Subcutaneous abdominal adipose tissue (tissue), 5 donors: ENCODE measurements at regions not wholly inside any gene's neighbourhood (a gene's known extent, or its start where the extent isn't known, plus 50 kb on each side); places are given as distances from the start of the nearest gene placed in this dataset.

Source experiments
- H3K27ac ChIP-seq: one replicate; pipeline ENCODE4 v1.7.0; 2013; ENCODE audit warnings: low read depth, mild to moderate bottlenecking, inconsistent platforms, low read length, moderate library complexity
- H3K27me3 ChIP-seq, 5 donors: one replicate each; pipeline ENCODE4 v1.7.0; 2013; ENCODE audit warnings: low read length in 5 of 5, inconsistent platforms in 1 of 5; ENCODE audit not compliant: control insufficient read depth in 5 of 5, insufficient read depth in 4 of 5
- H3K36me3 ChIP-seq, 5 donors: one replicate each; pipeline ENCODE4 v1.7.0; 2013; ENCODE audit warnings: low read length in 5 of 5; ENCODE audit not compliant: control insufficient read depth in 5 of 5, insufficient read depth in 5 of 5
- H3K4me1 ChIP-seq, 5 donors: one replicate each; pipeline ENCODE4 v1.7.0; 2013; ENCODE audit warnings: low read length in 5 of 5, mild to moderate bottlenecking in 3 of 5, moderate library complexity in 1 of 5; ENCODE audit not compliant: control insufficient read depth in 5 of 5, insufficient read depth in 5 of 5
- H3K4me3 ChIP-seq, 5 donors: one replicate each; pipeline ENCODE4 v1.7.0; 2013; ENCODE audit warnings: low read length in 5 of 5, low read depth in 1 of 5
- H3K9ac ChIP-seq, 5 donors: one replicate each; pipeline ENCODE4 v1.7.0; 2013; ENCODE audit warnings: low read length in 5 of 5, mild to moderate bottlenecking in 4 of 5, moderate library complexity in 3 of 5
- H3K9me3 ChIP-seq, 5 donors: one replicate each; pipeline ENCODE4 v1.7.0; 2013; ENCODE audit warnings: low read length in 5 of 5; ENCODE audit not compliant: control insufficient read depth in 5 of 5
- donor health status: healthy.
- donor health status: healthy.
- donor health status: healthy.
- donor health status: healthy.
- donor health status: healthy.

GRCh38 chr6:17182961-17183360 lies 81.1 kb downstream of the STMND1 start:
- H3K4me3 ChIP-seq = no peak overlapping the region
- no peak overlapping the region for H3K27ac ChIP-seq
- H3K36me3 ChIP-seq = no peaks in the 10 kb centered on the region
- H3K9ac ChIP-seq = no peak overlapping the region
- H3K4me1 ChIP-seq = no peaks in the 10 kb centered on the region
- H3K9me3 ChIP-seq = no peaks in the 10 kb centered on the region
- H3K27me3 ChIP-seq = no peaks in the 10 kb centered on the region

GRCh38 chr6:17186925-17187324 lies 85.1 kb downstream of the STMND1 start:
- Histone ChIP-seq H3K4me3 (no peak overlapping the region), H3K4me1 (no peaks in the 10 kb centered on the region), H3K27me3 (no peaks in the 10 kb centered on the region), H3K27ac (no peak overlapping the region), H3K9me3 (no peaks in the 10 kb centered on the region), H3K9ac (no peak overlapping the region), H3K36me3 (no peaks in the 10 kb centered on the region)

- no peak overlapping the region for H3K9ac ChIP-seq
- H3K9me3 ChIP-seq = no peaks in the 10 kb centered on the region
- peak overlapping the region in 1 of 5 donors; percentile 1 for H3K4me3 ChIP-seq
- peak overlapping the region; percentile 92 for H3K27ac ChIP-seq
- H3K27me3 ChIP-seq = no peaks in the 10 kb centered on the region
- peaks cover 0 to 21% (median 10%) of the 10 kb centered on the region in 5 donors for H3K4me1 ChIP-seq
- no peaks in the 10 kb centered on the region for H3K36me3 ChIP-seq
These were observed 87.9 kb upstream of the RBM24 start for GRCh38 chr6:17193106-17193775.

GRCh38 chr6:17197607-17198006 lies 83.6 kb upstream of the RBM24 start:
- no peaks in the 10 kb centered on the region for H3K27me3 ChIP-seq
- no peaks in the 10 kb centered on the region for H3K36me3 ChIP-seq

GRCh38 chr6:17200395-17200794 lies 80.8 kb upstream of the RBM24 start:
- Histone ChIP-seq H3K9ac (no peak overlapping the region), H3K4me3 (no peak overlapping the region), H3K4me1 (peaks cover 0 to 2% (median 0%) of the 10 kb centered on the region in 5 donors), H3K9me3 (peaks cover 0 to 5% (median 0%) of the 10 kb centered on the region in 5 donors), H3K27me3 (no peaks in the 10 kb centered on the region), H3K27ac (no peak overlapping the region), H3K36me3 (no peaks in the 10 kb centered on the region)

More at GRCh38 chr6:17197607-17198006, 83.6 kb upstream of the RBM24 start:
- Histone ChIP-seq H3K9me3 (peaks cover 0 to 5% (median 0%) of the 10 kb centered on the region in 5 donors), H3K27ac (peak overlapping the region; percentile 39), H3K4me3 (no peak overlapping the region), H3K4me1 (peaks cover 0 to 21% (median 10%) of the 10 kb centered on the region in 5 donors), H3K9ac (no peak overlapping the region)

- H3K9me3 ChIP-seq = peaks cover 0 to 11% (median 0%) of the 10 kb centered on the region in 5 donors
- H3K9ac ChIP-seq = no peak overlapping the region
- peaks cover 0 to 2% (median 0%) of the 10 kb centered on the region in 5 donors for H3K4me1 ChIP-seq
- no peak overlapping the region for H3K27ac ChIP-seq
- H3K27me3 ChIP-seq = no peaks in the 10 kb centered on the region
- no peak overlapping the region for H3K4me3 ChIP-seq
- H3K36me3 ChIP-seq = no peaks in the 10 kb centered on the region
These were observed 78.6 kb upstream of the RBM24 start for GRCh38 chr6:17202526-17202925.

GRCh38 chr6:17204533-17204932 lies 76.6 kb upstream of the RBM24 start:
- Histone ChIP-seq H3K36me3 (no peaks in the 10 kb centered on the region), H3K27ac (no peak overlapping the region), H3K9me3 (peaks cover 0 to 11% (median 0%) of the 10 kb centered on the region in 5 donors)

GRCh38 chr6:17206566-17207072 lies 74.5 kb upstream of the RBM24 start:
- H3K27ac ChIP-seq = no peak overlapping the region
- H3K27me3 ChIP-seq = no peaks in the 10 kb centered on the region
- no peak overlapping the region for H3K9ac ChIP-seq
- H3K4me1 ChIP-seq = peaks cover 0 to 6% (median 0%) of the 10 kb centered on the region in 5 donors
- H3K9me3 ChIP-seq = peaks cover 0 to 6% (median 0%) of the 10 kb centered on the region in 5 donors
- no peaks in the 10 kb centered on the region for H3K36me3 ChIP-seq
- H3K4me3 ChIP-seq = no peak overlapping the region

More at GRCh38 chr6:17204533-17204932, 76.6 kb upstream of the RBM24 start:
- Histone ChIP-seq H3K4me3 (no peak overlapping the region), H3K27me3 (no peaks in the 10 kb centered on the region), H3K9ac (no peak overlapping the region), H3K4me1 (no peaks in the 10 kb centered on the region)

- peaks cover 0 to 6% (median 0%) of the 10 kb centered on the region in 5 donors for H3K4me1 ChIP-seq
- H3K9me3 ChIP-seq = peaks cover 0 to 6% (median 0%) of the 10 kb centered on the region in 5 donors
- no peak overlapping the region for H3K9ac ChIP-seq
- no peak overlapping the region for H3K4me3 ChIP-seq
- no peaks in the 10 kb centered on the region for H3K27me3 ChIP-seq
- no peak overlapping the region for H3K27ac ChIP-seq
- no peaks in the 10 kb centered on the region for H3K36me3 ChIP-seq
These were observed 73.9 kb upstream of the RBM24 start for GRCh38 chr6:17207281-17207680.

GRCh38 chr6:17210683-17211082 lies 70.5 kb upstream of the RBM24 start:
- H3K36me3 ChIP-seq = no peaks in the 10 kb centered on the region
- no peak overlapping the region for H3K4me3 ChIP-seq
- H3K27ac ChIP-seq = no peak overlapping the region
- H3K9ac ChIP-seq = no peak overlapping the region
- H3K9me3 ChIP-seq = peaks cover 0 to 6% (median 0%) of the 10 kb centered on the region in 5 donors
- H3K27me3 ChIP-seq = no peaks in the 10 kb centered on the region
- H3K4me1 ChIP-seq = peaks cover 4 to 22% (median 8%) of the 10 kb centered on the region in 5 donors
